Spleen (tissue), 11 donors: ENCODE measurements at regions not wholly inside any gene's neighbourhood (a gene's known extent, or its start where the extent isn't known, plus 50 kb on each side); places are given as distances from the start of the nearest gene placed in this dataset.

ENCODE experiments used
- DNase-seq: peaks from one replicate; pipeline ENCODE4 v3.0.0-alpha.2; 2020
- H3K27ac ChIP-seq, 8 donors: fragments of 200-600 bp; sonication (generic) in 7 of 8; 1 replicate in 4 of 8; 2 replicates in 4 of 8; pipeline versions ENCODE4 v1.5.0 to v1.8.0; 2016 to 2021; ENCODE audit warnings: inconsistent platforms in 4 of 8, mild to moderate bottlenecking in 4 of 8, moderate library complexity in 1 of 8
- H3K27me3 ChIP-seq, 7 donors: fragments of 200-600 bp; sonication (generic) in 6 of 7; replicated peaks in 1 of 7; 1 replicate in 4 of 7; 2 replicates in 3 of 7; pipeline versions ENCODE4 v1.5.0 to v1.8.0; 2016 to 2021; ENCODE audit warnings: inconsistent platforms in 3 of 7, mild to moderate bottlenecking in 1 of 7
- H3K36me3 ChIP-seq, 6 donors: fragments of 200-600 bp; sonication (generic) in 5 of 6; 1 replicate in 4 of 6; 2 replicates in 2 of 6; pipeline versions ENCODE4 v1.5.0 to v1.8.0; 2016 to 2021; ENCODE audit warnings: inconsistent platforms in 2 of 6
- H3K4me1 ChIP-seq, 6 donors: fragments of 200-600 bp; sonication (generic) in 5 of 6; 1 replicate in 3 of 6; 2 replicates in 3 of 6; pipeline versions ENCODE4 v1.5.0 to v1.8.0; 2016 to 2021; ENCODE audit warnings: inconsistent platforms in 3 of 6
- H3K4me3 ChIP-seq, 8 donors: fragments of 200-600 bp; sonication (generic) in 7 of 8; 1 replicate in 4 of 8; 2 replicates in 4 of 8; pipeline versions ENCODE4 v1.5.0 to v1.8.0; 2016 to 2021; ENCODE audit warnings: inconsistent platforms in 4 of 8, mild to moderate bottlenecking in 4 of 8, moderate library complexity in 2 of 8
- H3K9me3 ChIP-seq, 8 donors: fragments of 200-600 bp; sonication (generic) in 7 of 8; 1 replicate in 4 of 8; 2 replicates in 4 of 8; pipeline versions ENCODE4 v1.5.0 to v1.8.0; 2016 to 2021; ENCODE audit warnings: inconsistent platforms in 4 of 8
- CTCF ChIP-seq, 11 experiments: fragments of 200-600 bp in 7 of 11; fragments of 450-650 bp in 4 of 11; sonication (generic) in 4 of 11; IDR thresholded peaks in 8 of 11; conservative IDR thresholded peaks in 3 of 11; 1 replicate in 7 of 11; 2 replicates in 4 of 11; pipeline versions ENCODE4 v1.4.0 to v1.8.0; 2016 to 2021; ENCODE audit warnings: antibody characterized with exemption in 11 of 11, inconsistent platforms in 4 of 11, mild to moderate bottlenecking in 1 of 11
- POLR2A ChIP-seq, 3 donors: fragments of 450-650 bp; IDR thresholded peaks; one replicate each; pipeline ENCODE4 v1.5.1; 2017; ENCODE audit warnings: antibody characterized with exemption in 3 of 3, mild to moderate bottlenecking in 1 of 3
- POLR2AphosphoS5 ChIP-seq, 3 donors: sonication (generic); formaldehyde crosslinking; IDR thresholded peaks; one replicate each; pipeline ENCODE4 v1.5.1; 2017; ENCODE audit warnings: antibody characterized with exemption in 3 of 3
- WGBS, 5 donors: extraction: QIAGEN DNeasy Blood & Tissue Kit in 3 of 5; methylation state at CpG; one replicate each; pipeline versions ENCODE4 v1.1.5 to v1.1.7; 2013 to 2018; 5-methylcytosine and 5-hydroxymethylcytosine counted together
- intact Hi-C: fragments of 100-400 bp; cut with DNase I; formaldehyde crosslinking; loops from one replicate; pipeline ENCODE4 v1.15.0; 2023; ENCODE audit warnings: low total_unique reads
- donor health status: healthy with polysubstance abuse.
- donor health status: DM: no; HTN: no; CAD: no; lungs with moderate emphysema.
- donor health status: DM: no; HTN: no; CAD: no.
- donor health status: Bipolar disorder and iron deficiency.
- donor health status: healthy.
- donor health status: DM: no; HTN: no; CAD: no.
- donor health status: DM: yes; HTN: yes; CAD: no.

GRCh38 chr6:145118224-145118623 is 617.1 kb downstream of the EPM2A start:
- Histone ChIP-seq H3K4me3 (no peak overlapping the region), H3K27ac (no peak overlapping the region), H3K36me3 (no peaks in the 10 kb centered on the region), H3K9me3 (peaks cover 0 to 9% (median 7%) of the 10 kb centered on the region in 8 donors), H3K27me3 (no peaks in the 10 kb centered on the region), H3K4me1 (no peaks in the 10 kb centered on the region)
- TF ChIP-seq CTCF (IDR thresholded peaks at IDR 0.05 in 8 of 11, conservative IDR thresholded peaks at IDR 0.05 in 3 of 11): no peak
- no peak for TF ChIP-seq POLR2A (IDR thresholded peaks at IDR 0.05)
- TF ChIP-seq POLR2AphosphoS5 (IDR thresholded peaks at IDR 0.05): no peak
- intact Hi-C loops: no loop called here
- DNase-seq: no peak
- WGBS, 5 donors: 85 to 93% (median 91%) methylated on average over 4 of the region's 4 CpGs

GRCh38 chr6:145119081-145119480 is 616.2 kb downstream of the EPM2A start:
- WGBS, 5 donors: 93 to 97% (median 94%) methylated on average over 4 of the region's 4 CpGs
- DNase-seq: no peak
- H3K27ac ChIP-seq: no peak overlapping the region
- H3K36me3 ChIP-seq: no peaks in the 10 kb centered on the region
- no peaks in the 10 kb centered on the region for H3K4me1 ChIP-seq
- intact Hi-C loops: no loop called here
- H3K4me3 ChIP-seq: no peak overlapping the region
- H3K9me3 ChIP-seq: peaks cover 0 to 13% (median 8%) of the 10 kb centered on the region in 8 donors
- no peaks in the 10 kb centered on the region for H3K27me3 ChIP-seq
- no peak for TF ChIP-seq CTCF (IDR thresholded peaks at IDR 0.05 in 8 of 11, conservative IDR thresholded peaks at IDR 0.05 in 3 of 11)
- TF ChIP-seq POLR2A (IDR thresholded peaks at IDR 0.05): no peak
- TF ChIP-seq POLR2AphosphoS5 (IDR thresholded peaks at IDR 0.05): no peak

- no peak overlapping the region for H3K4me3 ChIP-seq
- 94 to 98% (median 97%) methylated on average over 2 of the region's 2 CpGs for WGBS, 5 donors
- intact Hi-C loops: no loop called here
- TF ChIP-seq POLR2A (IDR thresholded peaks at IDR 0.05): no peak
- no peak for TF ChIP-seq POLR2AphosphoS5 (IDR thresholded peaks at IDR 0.05)
- TF ChIP-seq CTCF (IDR thresholded peaks at IDR 0.05 in 8 of 11, conservative IDR thresholded peaks at IDR 0.05 in 3 of 11): no peak
- H3K27ac ChIP-seq: no peak overlapping the region
- H3K27me3 ChIP-seq: no peaks in the 10 kb centered on the region
- no peaks in the 10 kb centered on the region for H3K4me1 ChIP-seq
- no peak for DNase-seq
- H3K9me3 ChIP-seq: peaks cover 0 to 5% (median 0%) of the 10 kb centered on the region in 8 donors
- H3K36me3 ChIP-seq: no peaks in the 10 kb centered on the region
Measured at GRCh38 chr6:145132709-145133108, 602.6 kb downstream of the EPM2A start.

- Histone ChIP-seq H3K36me3 (no peaks in the 10 kb centered on the region), H3K27me3 (no peaks in the 10 kb centered on the region), H3K27ac (no peak overlapping the region), H3K9me3 (no peaks in the 10 kb centered on the region), H3K4me3 (no peak overlapping the region), H3K4me1 (no peaks in the 10 kb centered on the region)
- 83 to 91% (median 90%) methylated on average over 6 of the region's 6 CpGs for WGBS, 5 donors
- DNase-seq: no peak
- intact Hi-C loops: no loop called here
- no peak for TF ChIP-seq CTCF (IDR thresholded peaks at IDR 0.05 in 8 of 11, conservative IDR thresholded peaks at IDR 0.05 in 3 of 11)
- no peak for TF ChIP-seq POLR2AphosphoS5 (IDR thresholded peaks at IDR 0.05)
- TF ChIP-seq POLR2A (IDR thresholded peaks at IDR 0.05): no peak
Measured at GRCh38 chr6:145135702-145136101, 599.6 kb downstream of the EPM2A start.
